ENCODE measurements at regions not wholly inside any gene's neighbourhood (a gene's known extent, or its start where the extent isn't known, plus 50 kb on each side); places are given as distances from the start of the nearest gene placed in this dataset.

- DNase-seq (ENCODE audit: low spot score), result no peak
- Mint-ChIP-seq H3K4me3 (ENCODE audit: unreplicated experiment) (no peak overlapping the region), H3K27ac (ENCODE audit: unreplicated experiment) (no peak overlapping the region), H3K27me3 (ENCODE audit: unreplicated experiment) (peaks cover 2% of the 10 kb centered on the region), H3K4me1 (ENCODE audit: unreplicated experiment) (peaks cover 17% of the 10 kb centered on the region), H3K36me3 (ENCODE audit: low read depth, unreplicated experiment) (no peaks in the 10 kb centered on the region), H3K9me3 (ENCODE audit: unreplicated experiment) (no peaks in the 10 kb centered on the region)
- TF ChIP-seq, protein P1, sequence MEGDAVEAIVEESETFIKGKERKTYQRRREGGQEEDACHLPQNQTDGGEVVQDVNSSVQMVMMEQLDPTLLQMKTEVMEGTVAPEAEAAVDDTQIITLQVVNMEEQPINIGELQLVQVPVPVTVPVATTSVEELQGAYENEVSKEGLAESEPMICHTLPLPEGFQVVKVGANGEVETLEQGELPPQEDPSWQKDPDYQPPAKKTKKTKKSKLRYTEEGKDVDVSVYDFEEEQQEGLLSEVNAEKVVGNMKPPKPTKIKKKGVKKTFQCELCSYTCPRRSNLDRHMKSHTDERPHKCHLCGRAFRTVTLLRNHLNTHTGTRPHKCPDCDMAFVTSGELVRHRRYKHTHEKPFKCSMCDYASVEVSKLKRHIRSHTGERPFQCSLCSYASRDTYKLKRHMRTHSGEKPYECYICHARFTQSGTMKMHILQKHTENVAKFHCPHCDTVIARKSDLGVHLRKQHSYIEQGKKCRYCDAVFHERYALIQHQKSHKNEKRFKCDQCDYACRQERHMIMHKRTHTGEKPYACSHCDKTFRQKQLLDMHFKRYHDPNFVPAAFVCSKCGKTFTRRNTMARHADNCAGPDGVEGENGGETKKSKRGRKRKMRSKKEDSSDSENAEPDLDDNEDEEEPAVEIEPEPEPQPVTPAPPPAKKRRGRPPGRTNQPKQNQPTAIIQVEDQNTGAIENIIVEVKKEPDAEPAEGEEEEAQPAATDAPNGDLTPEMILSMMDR (IDR thresholded peaks at IDR 0.05; ENCODE audit: unreplicated experiment), result no peak
Measured at GRCh38 chr6:150456466-150456865, 87.7 kb downstream of the IYD start.

DNA sequence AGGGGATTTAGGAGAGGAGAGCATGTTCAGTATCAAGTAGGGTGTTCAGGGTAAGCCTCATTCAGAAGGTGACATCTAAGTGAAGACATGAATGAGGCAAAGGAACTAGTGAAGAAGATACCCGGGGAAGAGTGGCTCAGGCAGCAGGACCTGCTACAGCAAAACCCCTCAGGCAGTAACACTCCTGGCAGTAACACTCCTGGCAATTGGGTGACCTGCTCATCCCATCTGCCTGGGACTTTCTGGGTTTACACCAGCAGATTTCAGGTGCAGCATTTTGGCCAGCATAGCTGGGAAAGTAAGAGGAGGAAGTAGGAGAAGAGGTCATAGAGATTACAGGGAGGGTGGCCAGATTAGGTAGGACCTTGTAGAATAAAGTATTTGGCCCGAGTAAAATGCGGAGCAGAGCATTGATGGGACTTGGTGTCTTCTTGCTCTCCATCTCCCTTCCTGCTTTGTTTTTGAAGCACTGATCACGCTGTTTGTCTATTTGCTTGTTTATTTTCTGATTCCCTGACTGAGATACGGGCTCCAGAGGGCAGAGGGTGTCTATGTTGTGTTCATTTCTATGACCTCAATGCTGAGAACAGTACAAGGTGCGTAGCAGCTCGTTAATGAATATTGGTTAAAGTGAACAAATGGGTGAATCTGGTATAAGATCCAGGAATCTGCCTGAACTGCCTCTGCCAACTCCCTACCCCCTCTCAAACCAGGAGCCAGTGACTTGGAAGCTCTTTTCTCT, 88.3 kb downstream of the IYD start:
- Mint-ChIP-seq H3K4me1 (ENCODE audit: unreplicated experiment) (peaks cover 17% of the 10 kb centered on the region), H3K27ac (ENCODE audit: unreplicated experiment) (no peak overlapping the region), H3K36me3 (ENCODE audit: low read depth, unreplicated experiment) (no peaks in the 10 kb centered on the region), H3K9me3 (ENCODE audit: unreplicated experiment) (no peaks in the 10 kb centered on the region), H3K4me3 (ENCODE audit: unreplicated experiment) (no peak overlapping the region), H3K27me3 (ENCODE audit: unreplicated experiment) (peaks cover 2% of the 10 kb centered on the region)
- TF ChIP-seq, protein P1 (IDR thresholded peaks at IDR 0.05; ENCODE audit: unreplicated experiment), result no peak
- DNase-seq (ENCODE audit: low spot score), result no peak

DNA sequence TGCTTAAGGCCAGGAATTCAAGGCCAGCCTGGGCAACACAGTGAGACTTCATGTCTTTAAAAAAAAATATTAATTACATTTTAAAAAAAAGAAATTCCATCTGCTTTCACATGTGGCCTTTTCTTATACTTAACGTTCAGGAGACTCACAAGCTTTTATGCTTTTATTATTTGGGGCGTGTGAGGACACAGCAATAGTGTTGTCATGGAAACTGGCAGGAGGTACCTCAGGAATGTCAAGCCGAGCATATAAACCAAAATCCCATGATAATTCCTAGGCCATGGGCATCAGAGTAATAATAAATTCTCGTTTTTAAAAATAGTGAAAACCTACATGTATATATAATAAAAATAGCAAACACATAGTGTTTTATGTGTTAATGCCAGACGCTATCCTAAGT, 89.8 kb downstream of the IYD start:
- Mint-ChIP-seq H3K27ac (ENCODE audit: unreplicated experiment) (no peak overlapping the region), H3K36me3 (ENCODE audit: low read depth, unreplicated experiment) (no peaks in the 10 kb centered on the region), H3K27me3 (ENCODE audit: unreplicated experiment) (peaks cover 3% of the 10 kb centered on the region), H3K4me1 (ENCODE audit: unreplicated experiment) (peaks cover 12% of the 10 kb centered on the region), H3K4me3 (ENCODE audit: unreplicated experiment) (no peak overlapping the region), H3K9me3 (ENCODE audit: unreplicated experiment) (no peaks in the 10 kb centered on the region)
- TF ChIP-seq, protein P1 (IDR thresholded peaks at IDR 0.05; ENCODE audit: unreplicated experiment), result no peak
- no peak for DNase-seq (ENCODE audit: low spot score)

DNA sequence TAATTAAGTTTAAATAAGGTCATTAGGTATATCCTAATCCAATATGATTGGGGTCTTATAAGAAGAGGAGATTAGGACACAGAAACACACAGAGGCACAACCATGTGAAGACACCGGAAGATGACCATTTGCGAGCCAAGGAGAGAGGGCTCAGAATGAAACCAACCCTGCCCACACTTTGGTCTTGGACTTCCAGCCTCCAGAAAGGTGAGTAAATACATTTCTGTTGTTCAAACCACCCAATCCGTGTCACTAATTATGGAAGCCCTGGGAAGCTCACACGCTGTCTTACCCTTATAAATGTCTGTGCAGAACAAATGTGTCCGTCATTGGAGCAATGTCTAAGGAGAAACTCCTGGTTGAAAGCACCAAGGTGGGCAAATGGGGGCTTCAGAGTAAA, 95.0 kb downstream of the IYD start:
- H3K27me3 Mint-ChIP-seq (ENCODE audit: unreplicated experiment), result peaks cover 3% of the 10 kb centered on the region
- H3K9me3 Mint-ChIP-seq (ENCODE audit: unreplicated experiment), result no peaks in the 10 kb centered on the region
- H3K4me1 Mint-ChIP-seq (ENCODE audit: unreplicated experiment), result peaks cover 9% of the 10 kb centered on the region
- DNase-seq (ENCODE audit: low spot score), result no peak
- TF ChIP-seq, protein P1 (IDR thresholded peaks at IDR 0.05; ENCODE audit: unreplicated experiment), result no peak
- no peak overlapping the region for H3K27ac Mint-ChIP-seq (ENCODE audit: unreplicated experiment)
- H3K36me3 Mint-ChIP-seq (ENCODE audit: low read depth, unreplicated experiment), result no peaks in the 10 kb centered on the region
- no peak overlapping the region for H3K4me3 Mint-ChIP-seq (ENCODE audit: unreplicated experiment)

DNA sequence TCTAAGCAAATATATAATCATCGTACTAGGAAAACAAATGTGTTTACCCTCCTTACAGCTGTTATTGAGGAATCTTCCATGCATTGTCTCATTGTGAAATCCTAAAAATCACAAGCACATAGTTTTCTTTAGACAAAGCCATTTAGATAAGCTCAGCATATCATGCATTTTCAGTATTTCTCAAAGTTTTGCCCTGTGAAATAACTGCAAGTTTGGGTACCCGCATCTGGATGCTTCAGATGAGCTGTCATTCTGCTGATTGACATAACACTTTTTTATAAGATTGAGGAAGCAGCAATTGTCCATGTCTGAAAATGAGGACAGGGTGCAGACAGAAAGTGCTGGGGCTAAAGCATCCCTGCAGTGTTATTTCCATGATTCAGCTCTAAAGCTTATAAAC, 96.2 kb downstream of the IYD start:
- no peak overlapping the region for H3K4me3 Mint-ChIP-seq (ENCODE audit: unreplicated experiment)
- TF ChIP-seq, protein P1 (IDR thresholded peaks at IDR 0.05; ENCODE audit: unreplicated experiment), result no peak
- no peak overlapping the region for H3K27ac Mint-ChIP-seq (ENCODE audit: unreplicated experiment)
- H3K36me3 Mint-ChIP-seq (ENCODE audit: low read depth, unreplicated experiment), result no peaks in the 10 kb centered on the region
- peaks cover 1% of the 10 kb centered on the region for H3K27me3 Mint-ChIP-seq (ENCODE audit: unreplicated experiment)
- DNase-seq (ENCODE audit: low spot score), result no peak
- no peaks in the 10 kb centered on the region for H3K9me3 Mint-ChIP-seq (ENCODE audit: unreplicated experiment)
- H3K4me1 Mint-ChIP-seq (ENCODE audit: unreplicated experiment), result no peaks in the 10 kb centered on the region
